CD14-positive monocyte (primary cell): ENCODE measurements at regions not wholly inside any gene's neighbourhood (a gene's known extent, or its start where the extent isn't known, plus 50 kb on each side); places are given as distances from the start of the nearest gene placed in this dataset.

ENCODE experiments used
- DNase-seq, 3 donors: peaks; one replicate each; pipeline ENCODE4 v3.0.0-alpha.2; 2011 to 2022
- H2AFZ ChIP-seq: 2 replicates; pipeline ENCODE4 v1.6.0; 2012; ENCODE audit warnings: mild to moderate bottlenecking, low read depth, low read length, inconsistent platforms; ENCODE audit not compliant: insufficient read depth, poor library complexity, severe bottlenecking
- H3K27ac ChIP-seq, 2 donors: 1 replicate in 1 of 2; 2 replicates in 1 of 2; pipeline ENCODE4 v1.5.1; 2012 to 2013; ENCODE audit warnings: low read length in 2 of 2, control low read depth in 1 of 2, inconsistent platforms in 1 of 2, low read depth in 1 of 2, mild to moderate bottlenecking in 1 of 2
- H3K27me3 ChIP-seq, 2 donors: one replicate each; pipeline versions ENCODE4 v1.6.0 to v1.6.1; 2011 to 2013; ENCODE audit warnings: low read length in 2 of 2; ENCODE audit not compliant: control insufficient read depth in 2 of 2, insufficient read depth in 2 of 2
- H3K36me3 ChIP-seq, 2 donors: replicated peaks in 1 of 2; 1 replicate in 1 of 2; 2 replicates in 1 of 2; pipeline versions ENCODE4 v1.5.1 to v1.6.1; 2012 to 2013; ENCODE audit warnings: low read length in 2 of 2, control low read depth in 1 of 2, inconsistent platforms in 1 of 2, mild to moderate bottlenecking in 1 of 2; ENCODE audit not compliant: insufficient read depth in 2 of 2, control insufficient read depth in 1 of 2
- H3K4me1 ChIP-seq, 2 donors: 1 replicate in 1 of 2; 2 replicates in 1 of 2; pipeline versions ENCODE4 v1.5.1 to v1.6.1; 2012 to 2013; ENCODE audit warnings: low read length in 2 of 2, control low read depth in 1 of 2, inconsistent platforms in 1 of 2, mild to moderate bottlenecking in 1 of 2, moderate library complexity in 1 of 2; ENCODE audit not compliant: insufficient read depth in 2 of 2, control insufficient read depth in 1 of 2
- H3K4me2 ChIP-seq: replicated peaks from 2 replicates; pipeline ENCODE3; 2012; ENCODE audit warnings: low read length, moderate library complexity, mild to moderate bottlenecking; ENCODE audit not compliant: poor library complexity, severe bottlenecking; ENCODE audit errors: extremely low read depth
- H3K4me3 ChIP-seq, 3 experiments: fragments of 200-600 bp in 1 of 3; sonication (generic) in 1 of 3; replicated peaks in 1 of 3; 1 replicate in 2 of 3; 2 replicates in 1 of 3; pipeline ENCODE4 v1.5.1; 2011 to 2013; ENCODE audit warnings: low read length in 3 of 3, mild to moderate bottlenecking in 3 of 3, control low read depth in 2 of 3, low read depth in 2 of 3, inconsistent platforms in 1 of 3, moderate library complexity in 1 of 3
- H3K79me2 ChIP-seq: 2 replicates; pipeline ENCODE4 v1.6.0; 2012; ENCODE audit warnings: mild to moderate bottlenecking, control low read depth, inconsistent platforms, low read length, moderate library complexity; ENCODE audit not compliant: insufficient read depth
- H3K9ac ChIP-seq: 2 replicates; pipeline ENCODE4 v1.6.0; 2017; ENCODE audit warnings: low read length, mild to moderate bottlenecking; ENCODE audit not compliant: insufficient read depth, poor library complexity, severe bottlenecking
- H3K9me3 ChIP-seq, 2 donors: replicated peaks in 1 of 2; 1 replicate in 1 of 2; 2 replicates in 1 of 2; pipeline versions ENCODE4 v1.5.1 to v1.6.1; 2012 to 2013; ENCODE audit warnings: low read length in 2 of 2, control low read depth in 1 of 2; ENCODE audit not compliant: control insufficient read depth in 1 of 2, insufficient read depth in 1 of 2
- H4K20me1 ChIP-seq: 2 replicates; pipeline ENCODE4 v1.6.0; 2012; ENCODE audit warnings: mild to moderate bottlenecking, low read length, control low read depth, moderate library complexity; ENCODE audit not compliant: insufficient read depth
- H3K27ac Mint-ChIP-seq, 7 donors: one replicate each; pipeline ENCODE4 v1.8.0; 2020; ENCODE audit warnings: mild to moderate bottlenecking in 7 of 7, mixed read lengths in 7 of 7, moderate library complexity in 6 of 7, inconsistent platforms in 2 of 7
- H3K27me3 Mint-ChIP-seq, 3 donors: one replicate each; pipeline ENCODE4 v1.8.0; 2021 to 2022; ENCODE audit warnings: low read depth in 3 of 3, mild to moderate bottlenecking in 3 of 3, mixed read lengths in 3 of 3, moderate library complexity in 3 of 3, inconsistent platforms in 1 of 3
- H3K36me3 Mint-ChIP-seq, 2 donors: one replicate each; pipeline ENCODE4 v1.8.0; 2020; ENCODE audit warnings: mixed read lengths in 2 of 2, inconsistent platforms in 1 of 2, mild to moderate bottlenecking in 1 of 2
- H3K4me1 Mint-ChIP-seq: one replicate; pipeline ENCODE4 v1.8.0; 2020; ENCODE audit warnings: mild to moderate bottlenecking, mixed read lengths
- H3K4me3 Mint-ChIP-seq, 2 donors: one replicate each; pipeline ENCODE4 v1.8.0; 2020; ENCODE audit warnings: mild to moderate bottlenecking in 2 of 2, mixed read lengths in 2 of 2, moderate library complexity in 1 of 2
- H3K9me3 Mint-ChIP-seq, 7 donors: one replicate each; pipeline ENCODE4 v1.8.0; 2020 to 2022; ENCODE audit warnings: mixed read lengths in 7 of 7, mild to moderate bottlenecking in 6 of 7, moderate library complexity in 6 of 7, inconsistent platforms in 2 of 7
- WGBS: methylation state at CpG from one replicate; pipeline ENCODE4 v1.1.5; 2013; ENCODE audit warnings: missing lambda C conversion rate; ENCODE audit not compliant: insufficient coverage; 5-methylcytosine and 5-hydroxymethylcytosine counted together
- intact Hi-C, 2 donors: fragments of 100-400 bp; cut with micrococcal nuclease; formaldehyde crosslinking; loops; one replicate each; pipeline versions ENCODE4 v1.15.0 to v1.15.1; 2023
- TF ChIP-seq, protein P1 (sequence below): fragments of 200-600 bp; IDR thresholded peaks from one replicate; pipeline ENCODE4 v1.8.0; 2022; ENCODE audit warnings: antibody characterized with exemption, mild to moderate bottlenecking

GRCh38 chr5:92050970-92051369 is 667.9 kb upstream of the ARRDC3 start:
- DNase-seq, result no peak
- TF ChIP-seq, protein P1, sequence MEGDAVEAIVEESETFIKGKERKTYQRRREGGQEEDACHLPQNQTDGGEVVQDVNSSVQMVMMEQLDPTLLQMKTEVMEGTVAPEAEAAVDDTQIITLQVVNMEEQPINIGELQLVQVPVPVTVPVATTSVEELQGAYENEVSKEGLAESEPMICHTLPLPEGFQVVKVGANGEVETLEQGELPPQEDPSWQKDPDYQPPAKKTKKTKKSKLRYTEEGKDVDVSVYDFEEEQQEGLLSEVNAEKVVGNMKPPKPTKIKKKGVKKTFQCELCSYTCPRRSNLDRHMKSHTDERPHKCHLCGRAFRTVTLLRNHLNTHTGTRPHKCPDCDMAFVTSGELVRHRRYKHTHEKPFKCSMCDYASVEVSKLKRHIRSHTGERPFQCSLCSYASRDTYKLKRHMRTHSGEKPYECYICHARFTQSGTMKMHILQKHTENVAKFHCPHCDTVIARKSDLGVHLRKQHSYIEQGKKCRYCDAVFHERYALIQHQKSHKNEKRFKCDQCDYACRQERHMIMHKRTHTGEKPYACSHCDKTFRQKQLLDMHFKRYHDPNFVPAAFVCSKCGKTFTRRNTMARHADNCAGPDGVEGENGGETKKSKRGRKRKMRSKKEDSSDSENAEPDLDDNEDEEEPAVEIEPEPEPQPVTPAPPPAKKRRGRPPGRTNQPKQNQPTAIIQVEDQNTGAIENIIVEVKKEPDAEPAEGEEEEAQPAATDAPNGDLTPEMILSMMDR, result no peak
- H3K4me3 Mint-ChIP-seq, result no peak overlapping the region
- WGBS, result no CpG with 5 or more reads among the region's 2 CpGs
- no peaks in the 10 kb centered on the region for H3K4me1 Mint-ChIP-seq
- H3K4me2 ChIP-seq, result no peak overlapping the region
- no peak overlapping the region for H3K4me3 ChIP-seq
- H3K4me1 ChIP-seq, result no peaks in the 10 kb centered on the region
- H2AFZ ChIP-seq, result no peak overlapping the region
- H3K27me3 ChIP-seq, result no peaks in the 10 kb centered on the region
- peaks cover 2 to 11% (median 6%) of the 10 kb centered on the region in 7 donors for H3K9me3 Mint-ChIP-seq
- H3K36me3 Mint-ChIP-seq, result no peaks in the 10 kb centered on the region
- peaks cover 6% of the 10 kb centered on the region in 2 donors for H3K9me3 ChIP-seq
- H3K27ac Mint-ChIP-seq, result no peak overlapping the region
- intact Hi-C loops, result no loop called here
- H3K79me2 ChIP-seq, result no peaks in the 10 kb centered on the region
- H4K20me1 ChIP-seq, result no peaks in the 10 kb centered on the region
- H3K27me3 Mint-ChIP-seq, result no peaks in the 10 kb centered on the region
- no peak overlapping the region for H3K27ac ChIP-seq
- H3K9ac ChIP-seq, result no peak overlapping the region
- H3K36me3 ChIP-seq, result no peaks in the 10 kb centered on the region

GRCh38 chr5:92041911-92042660 is 659.0 kb upstream of the ARRDC3 start:
- Mint-ChIP-seq H3K4me1 (no peaks in the 10 kb centered on the region), H3K36me3 (no peaks in the 10 kb centered on the region), H3K27ac (no peak overlapping the region), H3K27me3 (no peaks in the 10 kb centered on the region), H3K4me3 (no peak overlapping the region), H3K9me3 (peaks cover 0 to 3% (median 0%) of the 10 kb centered on the region in 7 donors)
- H4K20me1 ChIP-seq, result no peaks in the 10 kb centered on the region
- TF ChIP-seq, protein P1, result no peak
- H3K4me2 ChIP-seq, result no peak overlapping the region
- no peaks in the 10 kb centered on the region for H3K4me1 ChIP-seq
- no peak overlapping the region for H3K27ac ChIP-seq
- no peak overlapping the region for H3K9ac ChIP-seq
- H3K9me3 ChIP-seq, result no peaks in the 10 kb centered on the region
- no peak overlapping the region for H2AFZ ChIP-seq
- H3K79me2 ChIP-seq, result no peaks in the 10 kb centered on the region
- intact Hi-C loops, result no loop called here
- no peaks in the 10 kb centered on the region for H3K36me3 ChIP-seq
- no peak overlapping the region for H3K4me3 ChIP-seq
- no peak for DNase-seq
- H3K27me3 ChIP-seq, result no peaks in the 10 kb centered on the region
- WGBS, result 72% methylated on average over 2 of the region's 4 CpGs
